Gastrocnemius medialis (tissue), 4 donors: ENCODE measurements at regions not wholly inside any gene's neighbourhood (a gene's known extent, or its start where the extent isn't known, plus 50 kb on each side); places are given as distances from the start of the nearest gene placed in this dataset.

Experiments
- POLR2A ChIP-seq, 2 donors: fragments of 450-650 bp; IDR thresholded peaks; one replicate each; pipeline ENCODE4 v1.6.1; 2017; ENCODE audit warnings: antibody characterized with exemption in 2 of 2, mild to moderate bottlenecking in 2 of 2, moderate library complexity in 2 of 2
- TF ChIP-seq, protein P1 (sequence below), 5 experiments: fragments of 450-650 bp in 3 of 5; fragments of 200-600 bp in 2 of 5; sonication (generic) in 2 of 5; IDR thresholded peaks in 4 of 5; conservative IDR thresholded peaks in 1 of 5; 1 replicate in 4 of 5; 2 replicates in 1 of 5; pipeline ENCODE4 v1.5.1; 2016 to 2019; ENCODE audit warnings: antibody characterized with exemption in 5 of 5, mild to moderate bottlenecking in 3 of 5, moderate library complexity in 3 of 5

DNA sequence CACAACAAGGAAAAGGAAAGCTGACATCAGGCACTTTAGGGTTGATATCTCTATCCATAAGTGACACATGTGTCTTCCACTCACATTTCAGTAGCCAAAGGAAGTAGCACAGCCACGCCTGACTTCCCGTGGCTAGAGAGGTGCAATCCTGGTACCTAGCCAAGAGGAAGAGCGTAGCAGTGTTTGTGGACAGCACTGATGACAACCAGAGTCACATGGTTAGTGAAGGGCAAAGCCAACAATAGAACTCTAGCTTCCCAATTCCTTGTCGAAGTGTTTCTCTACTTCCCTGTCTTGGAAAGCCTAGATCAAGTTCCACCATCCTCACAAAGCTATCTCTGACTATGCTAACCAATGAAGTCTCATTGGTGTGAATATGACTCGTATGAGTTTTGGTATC, 189.2 kb downstream of the RSL24D1 start:
- TF ChIP-seq, protein P1, sequence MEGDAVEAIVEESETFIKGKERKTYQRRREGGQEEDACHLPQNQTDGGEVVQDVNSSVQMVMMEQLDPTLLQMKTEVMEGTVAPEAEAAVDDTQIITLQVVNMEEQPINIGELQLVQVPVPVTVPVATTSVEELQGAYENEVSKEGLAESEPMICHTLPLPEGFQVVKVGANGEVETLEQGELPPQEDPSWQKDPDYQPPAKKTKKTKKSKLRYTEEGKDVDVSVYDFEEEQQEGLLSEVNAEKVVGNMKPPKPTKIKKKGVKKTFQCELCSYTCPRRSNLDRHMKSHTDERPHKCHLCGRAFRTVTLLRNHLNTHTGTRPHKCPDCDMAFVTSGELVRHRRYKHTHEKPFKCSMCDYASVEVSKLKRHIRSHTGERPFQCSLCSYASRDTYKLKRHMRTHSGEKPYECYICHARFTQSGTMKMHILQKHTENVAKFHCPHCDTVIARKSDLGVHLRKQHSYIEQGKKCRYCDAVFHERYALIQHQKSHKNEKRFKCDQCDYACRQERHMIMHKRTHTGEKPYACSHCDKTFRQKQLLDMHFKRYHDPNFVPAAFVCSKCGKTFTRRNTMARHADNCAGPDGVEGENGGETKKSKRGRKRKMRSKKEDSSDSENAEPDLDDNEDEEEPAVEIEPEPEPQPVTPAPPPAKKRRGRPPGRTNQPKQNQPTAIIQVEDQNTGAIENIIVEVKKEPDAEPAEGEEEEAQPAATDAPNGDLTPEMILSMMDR (IDR thresholded peaks at IDR 0.05 in 4 of 5, conservative IDR thresholded peaks at IDR 0.05 in 1 of 5) = no peak
- no peak for TF ChIP-seq POLR2A (IDR thresholded peaks at IDR 0.05)
